ENCODE measurements at regions not wholly inside any gene's neighbourhood (a gene's known extent, or its start where the extent isn't known, plus 50 kb on each side); places are given as distances from the start of the nearest gene placed in this dataset.

DNA sequence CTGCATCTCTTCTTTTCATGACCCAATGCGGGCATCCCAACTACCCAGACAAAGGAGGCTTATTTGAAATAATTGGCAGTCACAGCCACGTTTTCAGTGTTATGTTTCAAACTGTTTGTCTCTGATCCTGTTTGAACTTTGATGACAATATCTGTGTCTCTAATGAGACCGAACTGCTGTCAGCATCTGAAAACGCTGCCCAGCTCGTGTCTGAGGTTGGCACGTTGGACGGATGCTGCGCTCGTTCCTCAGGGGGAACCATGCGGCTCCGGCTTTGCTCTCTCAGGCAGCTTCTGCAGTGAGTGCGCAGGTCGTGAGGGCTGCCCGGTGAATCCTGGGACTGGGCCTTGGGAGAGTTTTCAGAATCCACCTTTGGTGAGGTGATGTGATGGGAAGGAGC is 58.4 kb upstream of the SORBS2 start:
- Mint-ChIP-seq H3K27ac (ENCODE audit: unreplicated experiment) (no peak overlapping the region), H3K27me3 (ENCODE audit: low read depth) (no peaks in the 10 kb centered on the region)

DNA sequence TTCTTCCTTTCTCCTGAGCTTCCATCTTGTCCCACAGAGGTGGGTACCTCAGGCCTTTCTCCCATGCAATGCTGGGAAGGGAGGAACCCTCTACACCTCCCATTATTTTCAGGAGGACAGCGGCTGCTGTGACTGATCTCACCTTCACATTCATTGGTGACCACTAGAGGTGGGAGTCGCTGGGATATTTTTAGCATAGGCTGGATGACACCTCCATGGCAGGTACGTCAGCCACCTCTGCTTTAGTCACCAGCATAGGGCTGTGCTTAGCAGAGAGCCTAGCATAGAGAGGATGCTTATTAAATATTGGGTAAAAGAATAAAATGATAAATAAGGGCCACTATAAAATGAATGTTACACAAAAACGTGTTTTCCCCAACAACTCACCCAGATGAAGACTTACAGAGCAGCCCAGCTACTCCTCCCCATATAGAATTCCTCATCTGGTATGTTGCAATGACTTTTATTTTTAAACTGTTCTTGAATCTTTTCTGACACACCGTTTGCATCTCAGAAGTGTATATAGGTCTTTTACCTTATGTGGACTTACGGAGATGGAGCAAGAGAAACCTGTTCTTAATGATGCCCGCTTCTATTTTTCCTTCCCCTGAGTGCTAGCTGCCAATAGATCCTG is 60.9 kb upstream of the SORBS2 start:
- Mint-ChIP-seq H3K4me1 (peaks cover 17% of the 10 kb centered on the region), H3K9me3 (no peaks in the 10 kb centered on the region), H3K36me3 (ENCODE audit: low read depth) (no peaks in the 10 kb centered on the region), H3K4me3 (no peak overlapping the region), H3K27me3 (ENCODE audit: low read depth) (no peaks in the 10 kb centered on the region), H3K27ac (ENCODE audit: unreplicated experiment) (no peak overlapping the region)
- TF ChIP-seq, protein P1, sequence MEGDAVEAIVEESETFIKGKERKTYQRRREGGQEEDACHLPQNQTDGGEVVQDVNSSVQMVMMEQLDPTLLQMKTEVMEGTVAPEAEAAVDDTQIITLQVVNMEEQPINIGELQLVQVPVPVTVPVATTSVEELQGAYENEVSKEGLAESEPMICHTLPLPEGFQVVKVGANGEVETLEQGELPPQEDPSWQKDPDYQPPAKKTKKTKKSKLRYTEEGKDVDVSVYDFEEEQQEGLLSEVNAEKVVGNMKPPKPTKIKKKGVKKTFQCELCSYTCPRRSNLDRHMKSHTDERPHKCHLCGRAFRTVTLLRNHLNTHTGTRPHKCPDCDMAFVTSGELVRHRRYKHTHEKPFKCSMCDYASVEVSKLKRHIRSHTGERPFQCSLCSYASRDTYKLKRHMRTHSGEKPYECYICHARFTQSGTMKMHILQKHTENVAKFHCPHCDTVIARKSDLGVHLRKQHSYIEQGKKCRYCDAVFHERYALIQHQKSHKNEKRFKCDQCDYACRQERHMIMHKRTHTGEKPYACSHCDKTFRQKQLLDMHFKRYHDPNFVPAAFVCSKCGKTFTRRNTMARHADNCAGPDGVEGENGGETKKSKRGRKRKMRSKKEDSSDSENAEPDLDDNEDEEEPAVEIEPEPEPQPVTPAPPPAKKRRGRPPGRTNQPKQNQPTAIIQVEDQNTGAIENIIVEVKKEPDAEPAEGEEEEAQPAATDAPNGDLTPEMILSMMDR (conservative IDR thresholded peaks at IDR 0.05), result no peak
- DNase-seq (ENCODE audit: low read depth, low spot score), result no peak

More for the DNA sequence above, 58.4 kb upstream of the SORBS2 start:
- Mint-ChIP-seq H3K4me3 (no peak overlapping the region), H3K4me1 (peaks cover 17% of the 10 kb centered on the region), H3K36me3 (ENCODE audit: low read depth) (no peaks in the 10 kb centered on the region), H3K9me3 (no peaks in the 10 kb centered on the region)
- TF ChIP-seq, protein P1 (conservative IDR thresholded peaks at IDR 0.05), result no peak
- DNase-seq (ENCODE audit: low read depth, low spot score), result no peak

DNA sequence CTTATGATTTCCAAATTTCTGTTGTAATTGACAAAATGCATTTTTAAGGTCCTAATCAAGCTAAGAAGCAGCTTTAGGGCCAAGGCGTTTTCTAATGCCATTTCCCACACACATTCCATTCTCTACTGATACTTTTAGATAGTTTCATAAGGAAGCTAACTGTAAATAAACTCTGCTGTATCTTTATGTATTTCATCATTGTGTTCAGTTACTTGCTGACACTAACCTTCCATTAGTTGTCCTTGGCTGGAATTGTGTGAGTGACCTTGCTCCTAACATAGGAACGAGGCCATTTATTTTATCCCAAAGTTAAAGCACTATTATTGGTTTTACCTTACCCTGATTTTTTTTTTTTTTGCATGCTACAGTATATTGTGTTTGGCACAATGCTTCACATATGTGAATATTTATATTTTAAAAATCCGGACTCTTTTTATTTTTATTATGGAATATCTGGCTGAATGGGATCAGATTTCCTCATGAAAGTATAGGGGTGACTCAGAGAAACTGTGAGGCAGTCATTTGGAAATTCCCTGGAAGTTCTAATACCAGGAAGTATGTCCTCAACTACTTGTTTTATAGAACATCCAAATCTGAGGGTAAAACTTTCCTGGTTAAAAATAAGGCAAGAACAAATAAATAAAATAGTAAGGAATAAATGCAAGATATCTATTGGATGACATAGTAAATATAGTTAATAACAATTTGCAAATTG is 62.7 kb upstream of the SORBS2 start:
- TF ChIP-seq, protein P1 (conservative IDR thresholded peaks at IDR 0.05), result no peak
- H3K4me1 Mint-ChIP-seq, result peaks cover 13% of the 10 kb centered on the region
- H3K9me3 Mint-ChIP-seq, result no peaks in the 10 kb centered on the region
- no peak overlapping the region for H3K4me3 Mint-ChIP-seq
- H3K27ac Mint-ChIP-seq (ENCODE audit: unreplicated experiment), result no peak overlapping the region
- H3K27me3 Mint-ChIP-seq (ENCODE audit: low read depth), result no peaks in the 10 kb centered on the region
- no peak for DNase-seq (ENCODE audit: low read depth, low spot score)
- no peaks in the 10 kb centered on the region for H3K36me3 Mint-ChIP-seq (ENCODE audit: low read depth)

DNA sequence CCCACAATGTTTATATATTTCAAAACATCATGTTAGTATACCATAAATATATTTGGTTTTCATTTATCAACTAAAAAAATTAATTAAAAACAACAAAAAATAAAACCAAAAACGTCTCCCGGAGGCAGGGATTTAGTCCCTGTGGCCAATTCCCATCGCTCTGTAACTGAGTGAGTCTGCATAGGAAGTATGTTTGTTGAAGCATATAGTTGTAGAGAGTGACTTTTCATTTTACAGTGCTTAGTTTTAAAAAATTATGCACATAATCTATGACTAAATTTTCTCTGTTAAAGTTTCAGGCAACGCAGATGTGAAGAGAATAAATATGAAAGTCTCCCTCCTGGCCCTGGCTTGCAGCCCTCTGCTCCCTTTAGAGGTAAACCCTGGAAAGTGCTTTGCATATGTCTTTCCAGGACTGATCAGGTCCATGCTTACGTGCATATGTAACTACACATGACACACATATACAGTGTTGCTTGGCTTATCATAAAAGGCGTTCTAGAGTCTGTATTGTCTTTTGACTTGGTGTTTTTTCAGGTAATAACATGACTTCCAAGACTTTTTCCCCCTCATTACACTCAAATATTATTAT is 63.4 kb upstream of the SORBS2 start:
- TF ChIP-seq, protein P1 (conservative IDR thresholded peaks at IDR 0.05), result no peak
- H3K27ac Mint-ChIP-seq (ENCODE audit: unreplicated experiment), result no peak overlapping the region
- DNase-seq (ENCODE audit: low read depth, low spot score), result no peak
- H3K27me3 Mint-ChIP-seq (ENCODE audit: low read depth), result no peaks in the 10 kb centered on the region
- peaks cover 10% of the 10 kb centered on the region for H3K4me1 Mint-ChIP-seq
- H3K36me3 Mint-ChIP-seq (ENCODE audit: low read depth), result no peaks in the 10 kb centered on the region
- H3K4me3 Mint-ChIP-seq, result no peak overlapping the region
- H3K9me3 Mint-ChIP-seq, result no peaks in the 10 kb centered on the region

DNA sequence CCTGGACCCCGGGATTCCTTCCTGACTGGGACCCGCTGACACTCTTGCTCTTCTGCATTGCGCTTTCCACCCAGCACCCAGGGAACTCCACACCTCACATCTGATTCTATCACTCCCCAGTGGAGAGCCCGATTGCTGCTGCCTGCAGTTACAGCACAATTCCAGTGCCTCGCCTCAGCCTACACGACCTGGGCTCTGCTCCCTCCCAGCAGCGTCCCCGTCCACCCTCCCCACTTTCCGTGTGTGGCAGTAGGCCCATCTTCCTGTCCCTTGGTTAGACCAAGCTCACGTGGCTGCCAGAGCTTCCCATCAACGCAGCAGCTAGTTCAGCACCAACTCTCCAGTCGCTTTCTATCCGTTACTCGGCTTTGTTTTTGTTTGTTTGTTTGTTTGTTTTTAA is 66.6 kb upstream of the SORBS2 start:
- TF ChIP-seq, protein P1 (conservative IDR thresholded peaks at IDR 0.05), result no peak
- peak overlapping the region; percentile 79 for H3K27ac Mint-ChIP-seq (ENCODE audit: unreplicated experiment)
- peaks cover 5% of the 10 kb centered on the region for H3K4me1 Mint-ChIP-seq
- no peaks in the 10 kb centered on the region for H3K27me3 Mint-ChIP-seq (ENCODE audit: low read depth)
- DNase-seq (ENCODE audit: low read depth, low spot score), result no peak
- peaks cover 3% of the 10 kb centered on the region for H3K9me3 Mint-ChIP-seq
- no peak overlapping the region for H3K4me3 Mint-ChIP-seq
- H3K36me3 Mint-ChIP-seq (ENCODE audit: low read depth), result peaks cover 3% of the 10 kb centered on the region

Data from neural crest cell (in vitro differentiated cells).